ENCODE measurements at regions not wholly inside any gene's neighbourhood (a gene's known extent, or its start where the extent isn't known, plus 50 kb on each side); places are given as distances from the start of the nearest gene placed in this dataset.

GRCh38 chr15:95860406-95860805, 470.1 kb upstream of the NR2F2 start:
- no peak for DNase-seq

- no peak for DNase-seq
These were observed 466.0 kb upstream of the NR2F2 start for GRCh38 chr15:95864467-95864886.

- DNase-seq = no peak
These were observed 465.2 kb upstream of the NR2F2 start for GRCh38 chr15:95865330-95865739.

- DNase-seq = no peak
These were observed 463.6 kb upstream of the NR2F2 start for GRCh38 chr15:95866711-95867440.

- no peak for DNase-seq
These were observed 462.1 kb upstream of the NR2F2 start for GRCh38 chr15:95868450-95868849.

GRCh38 chr15:95868970-95869369, 461.5 kb upstream of the NR2F2 start:
- no peak for DNase-seq

- no peak for DNase-seq
These were observed 460.6 kb upstream of the NR2F2 start for GRCh38 chr15:95869920-95870319.

- DNase-seq = no peak
These were observed 458.1 kb upstream of the NR2F2 start for GRCh38 chr15:95872366-95872771.

GRCh38 chr15:95874637-95875036, 455.9 kb upstream of the NR2F2 start:
- no peak for DNase-seq

GRCh38 chr15:95875121-95875643, 455.3 kb upstream of the NR2F2 start:
- DNase-seq = no peak

- DNase-seq = no peak
These were observed 450.4 kb upstream of the NR2F2 start for GRCh38 chr15:95880031-95880570.

GRCh38 chr15:95880630-95881029, 449.9 kb upstream of the NR2F2 start:
- no peak for DNase-seq

GRCh38 chr15:95883064-95883463, 447.4 kb upstream of the NR2F2 start:
- no peak for DNase-seq

- DNase-seq = no peak
These were observed 446.2 kb upstream of the NR2F2 start for GRCh38 chr15:95884276-95884675.

- no peak for DNase-seq
These were observed 442.7 kb upstream of the NR2F2 start for GRCh38 chr15:95887666-95888390.

GRCh38 chr15:95888762-95889161, 441.7 kb upstream of the NR2F2 start:
- no peak for DNase-seq

- no peak for DNase-seq
These were observed 436.0 kb upstream of the NR2F2 start for GRCh38 chr15:95894407-95894956.

- DNase-seq = no peak
These were observed 435.0 kb upstream of the NR2F2 start for GRCh38 chr15:95895508-95895907.

GRCh38 chr15:95897651-95898050, 432.8 kb upstream of the NR2F2 start:
- no peak for DNase-seq

- no peak for DNase-seq
These were observed 431.7 kb upstream of the NR2F2 start for GRCh38 chr15:95898761-95899160.

GRCh38 chr15:95901271-95901670, 429.2 kb upstream of the NR2F2 start:
- DNase-seq = no peak

GRCh38 chr15:95902606-95903005, 427.9 kb upstream of the NR2F2 start:
- DNase-seq = no peak

GRCh38 chr15:95903352-95903751, 427.1 kb upstream of the NR2F2 start:
- no peak for DNase-seq
